KMS-11 (cell line): ENCODE measurements at regions not wholly inside any gene's neighbourhood (a gene's known extent, or its start where the extent isn't known, plus 50 kb on each side); places are given as distances from the start of the nearest gene placed in this dataset.

Experiments used
- H2AFZ ChIP-seq: fragments of 200-600 bp; sonication (generic); 2 replicates; pipeline ENCODE4 v1.6.1; 2016; ENCODE audit warnings: antibody characterized with exemption, mixed run types, low read depth
- H3K27ac ChIP-seq: fragments of 200-600 bp; sonication (generic); 2 replicates; pipeline ENCODE4 v1.6.1; 2016; ENCODE audit warnings: mild to moderate bottlenecking, mixed run types
- H3K27me3 ChIP-seq: fragments of 200-600 bp; sonication (generic); 2 replicates; pipeline ENCODE4 v1.6.1; 2017; ENCODE audit warnings: mild to moderate bottlenecking, low read depth, mixed run types, moderate library complexity; ENCODE audit not compliant: insufficient read depth
- H3K36me3 ChIP-seq: fragments of 200-600 bp; sonication (generic); 2 replicates; pipeline ENCODE4 v1.6.1; 2017; ENCODE audit warnings: mild to moderate bottlenecking, mixed run types; ENCODE audit not compliant: insufficient read depth
- H3K4me1 ChIP-seq: fragments of 200-600 bp; sonication (generic); 2 replicates; pipeline ENCODE4 v1.6.1; 2016; ENCODE audit warnings: mild to moderate bottlenecking, low read depth, mixed run types; ENCODE audit not compliant: poor library complexity, severe bottlenecking
- H3K4me2 ChIP-seq: fragments of 200-600 bp; sonication (generic); 2 replicates; pipeline ENCODE4 v1.7.0; 2016; ENCODE audit warnings: mild to moderate bottlenecking, mixed run types
- H3K4me3 ChIP-seq: fragments of 200-600 bp; sonication (generic); IDR thresholded peaks from 2 replicates; pipeline ENCODE4 v1.6.1; 2017; ENCODE audit warnings: low read depth, low read length, mixed read lengths; ENCODE audit not compliant: insufficient read depth
- H3K79me2 ChIP-seq: fragments of 200-600 bp; sonication (generic); 2 replicates; pipeline ENCODE4 v1.6.1; 2016; ENCODE audit warnings: low read depth, mixed run types; ENCODE audit not compliant: insufficient read depth
- H3K9ac ChIP-seq: fragments of 200-600 bp; sonication (generic); 2 replicates; pipeline ENCODE4 v1.6.1; 2016; ENCODE audit warnings: mild to moderate bottlenecking, mixed run types
- H4K20me1 ChIP-seq: fragments of 200-600 bp; sonication (generic); 2 replicates; pipeline ENCODE4 v1.6.1; 2016; ENCODE audit warnings: mild to moderate bottlenecking, mixed run types; ENCODE audit not compliant: insufficient read depth
- CTCF ChIP-seq: fragments of 200-600 bp; sonication (generic); conservative IDR thresholded peaks from 2 replicates; pipeline ENCODE4 v1.6.1; 2017; ENCODE audit warnings: low read depth, mild to moderate bottlenecking, antibody characterized with exemption, low read length, moderate library complexity, mixed read lengths

GRCh38 chr6:21648475-21649050, 55.0 kb downstream of the SOX4 start:
- H2AFZ ChIP-seq = no peak overlapping the region
- TF ChIP-seq CTCF = no peak
- no peaks in the 10 kb centered on the region for H3K79me2 ChIP-seq
- H3K4me1 ChIP-seq = no peaks in the 10 kb centered on the region
- no peak overlapping the region for H3K27ac ChIP-seq
- H3K27me3 ChIP-seq = no peaks in the 10 kb centered on the region
- no peaks in the 10 kb centered on the region for H3K36me3 ChIP-seq
- no peak overlapping the region for H3K4me3 ChIP-seq
- H3K4me2 ChIP-seq = no peak overlapping the region
- H3K9ac ChIP-seq = no peak overlapping the region
- no peaks in the 10 kb centered on the region for H4K20me1 ChIP-seq

GRCh38 chr6:21653323-21653722, 59.8 kb downstream of the SOX4 start:
- H4K20me1 ChIP-seq = no peaks in the 10 kb centered on the region
- H3K9ac ChIP-seq = no peak overlapping the region
- H3K27me3 ChIP-seq = no peaks in the 10 kb centered on the region
- H3K36me3 ChIP-seq = no peaks in the 10 kb centered on the region
- H3K4me3 ChIP-seq = no peak overlapping the region
- no peak overlapping the region for H2AFZ ChIP-seq
- H3K4me1 ChIP-seq = no peaks in the 10 kb centered on the region
- no peak overlapping the region for H3K4me2 ChIP-seq
- TF ChIP-seq CTCF = no peak
- H3K27ac ChIP-seq = no peak overlapping the region
- H3K79me2 ChIP-seq = no peaks in the 10 kb centered on the region

GRCh38 chr6:21653905-21654304, 60.4 kb downstream of the SOX4 start:
- no peak overlapping the region for H3K4me2 ChIP-seq

GRCh38 chr6:21654361-21654760, 60.8 kb downstream of the SOX4 start:
- Histone ChIP-seq H3K36me3 (no peaks in the 10 kb centered on the region), H3K4me3 (no peak overlapping the region), H3K4me1 (no peaks in the 10 kb centered on the region), H2AFZ (no peak overlapping the region), H3K79me2 (no peaks in the 10 kb centered on the region), H3K27me3 (no peaks in the 10 kb centered on the region), H3K27ac (no peak overlapping the region), H4K20me1 (no peaks in the 10 kb centered on the region), H3K4me2 (no peak overlapping the region), H3K9ac (no peak overlapping the region)
- TF ChIP-seq CTCF = no peak

More at GRCh38 chr6:21653905-21654304, 60.4 kb downstream of the SOX4 start:
- TF ChIP-seq CTCF = no peak
- H3K36me3 ChIP-seq = no peaks in the 10 kb centered on the region
- H3K27ac ChIP-seq = no peak overlapping the region
- no peaks in the 10 kb centered on the region for H3K79me2 ChIP-seq
- no peaks in the 10 kb centered on the region for H3K27me3 ChIP-seq
- no peak overlapping the region for H2AFZ ChIP-seq
- H3K4me3 ChIP-seq = no peak overlapping the region
- H3K4me1 ChIP-seq = no peaks in the 10 kb centered on the region
- H3K9ac ChIP-seq = no peak overlapping the region
- no peaks in the 10 kb centered on the region for H4K20me1 ChIP-seq
